ENCODE measurements at regions not wholly inside any gene's neighbourhood (a gene's known extent, or its start where the extent isn't known, plus 50 kb on each side); places are given as distances from the start of the nearest gene placed in this dataset.

GRCh38 chr2:14905571-14905970 is 273.1 kb downstream of the LRATD1 start:
- no peak overlapping the region for H3K4me2 ChIP-seq
- no peak overlapping the region for H3K9ac ChIP-seq
- H3F3A ChIP-seq (replicated peaks; ENCODE audit: insufficient read depth): no peaks in the 10 kb centered on the region
- no peaks in the 10 kb centered on the region for H3K79me2 ChIP-seq (ENCODE audit: insufficient read depth)
- H3K9me2 ChIP-seq: no peaks in the 10 kb centered on the region
- H3K9me3 ChIP-seq: no peaks in the 10 kb centered on the region; the same call in 1 of the 2 replicates
- DNase-seq: no peak
- no peak for TF ChIP-seq GABPA (IDR thresholded peaks at IDR 0.05; ENCODE audit: low read depth)
- TF ChIP-seq FOSL2 (IDR thresholded peaks at IDR 0.05; ENCODE audit: borderline replicate concordance, low read depth): no peak
- no peak for TF ChIP-seq TCF12 (IDR thresholded peaks at IDR 0.05)
- no peak for TF ChIP-seq TAF1 (IDR thresholded peaks at IDR 0.05; ENCODE audit: borderline replicate concordance, low read depth, low read length)
- TF ChIP-seq SIN3A (IDR thresholded peaks at IDR 0.05; ENCODE audit: borderline replicate concordance, low read depth, low read length): no peak
- no peak for TF ChIP-seq CHD2 (IDR thresholded peaks at IDR 0.05; ENCODE audit: low read length, partially characterized antibody)
- TF ChIP-seq PBX3 (IDR thresholded peaks at IDR 0.05): no peak
- no peak for TF ChIP-seq SMC3 (IDR thresholded peaks at IDR 0.05; ENCODE audit: low read depth, low read length)
- H2AFZ ChIP-seq (ENCODE audit: low read depth): no peak overlapping the region
- 32% methylated on average over 5 of the region's 5 CpGs for WGBS (ENCODE audit: low lambda C conversion rate)
- no peak overlapping the region for H3K27ac ChIP-seq (ENCODE audit: low read depth in 2 of 2, low read length in 1 of 2)
- peaks cover 0 to 21% of the 10 kb centered on the region in 2 experiments; a peak in 2 of 4 replicates for H3K4me1 ChIP-seq (ENCODE audit: control insufficient read depth in 1 of 2, insufficient read depth in 2 of 2, low read depth in 1 of 2, low read length in 1 of 2)
- no peaks in the 10 kb centered on the region for H3K36me3 ChIP-seq (replicated peaks in 1 of 2; ENCODE audit: control insufficient read depth in 1 of 2, insufficient read depth in 2 of 2, low read length in 1 of 2)
- ChIA-PET POLR2A (no interaction called here), CTCF (interaction anchor here (1.0 to 1.2 kb wide), 3 partner anchors 9 to 271 kb away, joined by 3 read pairs; no protein-coding TSS in a partner anchor)
- H3K27me3 ChIP-seq (ENCODE audit: insufficient read depth): no peaks in the 10 kb centered on the region
- no peaks in the 10 kb centered on the region for H4K20me1 ChIP-seq (ENCODE audit: insufficient read depth)
- H3K4me3 ChIP-seq (ENCODE audit: low read depth in 2 of 2, low read length in 1 of 2): no peak overlapping the region; a peak in 1 of 4 replicates

- Histone ChIP-seq H3K4me3 (ENCODE audit: low read depth in 2 of 2, low read length in 1 of 2) (no peak overlapping the region), H2AFZ (ENCODE audit: low read depth) (no peak overlapping the region), H3K9me2 (no peaks in the 10 kb centered on the region), H4K20me1 (ENCODE audit: insufficient read depth) (no peaks in the 10 kb centered on the region), H3K9ac (no peak overlapping the region), H3K4me2 (no peak overlapping the region), H3F3A (replicated peaks; ENCODE audit: insufficient read depth) (no peaks in the 10 kb centered on the region), H3K36me3 (replicated peaks in 1 of 2; ENCODE audit: control insufficient read depth in 1 of 2, insufficient read depth in 2 of 2, low read length in 1 of 2) (no peaks in the 10 kb centered on the region), H3K79me2 (ENCODE audit: insufficient read depth) (no peaks in the 10 kb centered on the region), H3K27me3 (ENCODE audit: insufficient read depth) (no peaks in the 10 kb centered on the region), H3K27ac (ENCODE audit: low read depth in 2 of 2, low read length in 1 of 2) (no peak overlapping the region), H3K4me1 (ENCODE audit: control insufficient read depth in 1 of 2, insufficient read depth in 2 of 2, low read depth in 1 of 2, low read length in 1 of 2) (peaks cover 0 to 21% of the 10 kb centered on the region in 2 experiments; a peak in 2 of 4 replicates), H3K9me3 (no peaks in the 10 kb centered on the region; the same call in 1 of the 2 replicates)
- DNase-seq: no peak
- TF ChIP-seq RAD21 (IDR thresholded peaks at IDR 0.05; ENCODE audit: low read length) (peak; percentile 8; the same call in 1 of the 2 replicates), USF2 (IDR thresholded peaks at IDR 0.05; ENCODE audit: borderline replicate concordance, low read depth, low read length) (no peak)
- POLR2A ChIA-PET: no interaction called here
- WGBS (ENCODE audit: low lambda C conversion rate): 45% methylated on average over 8 of the region's 8 CpGs
- CTCF ChIA-PET: interaction anchor here (1.1 to 2.1 kb wide), 4 partner anchors 10 to 670 kb away, joined by 3 to 8 read pairs (median 4); no protein-coding TSS in a partner anchor
These were observed 274.6 kb downstream of the LRATD1 start for GRCh38 chr2:14907014-14907612.

Data from SK-N-SH (cell line).